Spinal cord (tissue), 9 donors: ENCODE measurements at regions not wholly inside any gene's neighbourhood (a gene's known extent, or its start where the extent isn't known, plus 50 kb on each side); places are given as distances from the start of the nearest gene placed in this dataset.
A peak's percentile ranks its signal among the peaks of the same experiment; 100 is the strongest.
"Not testable (repeated sequence)": the region's sequence is repeated elsewhere in the genome, so short reads cannot be mapped to it uniquely, and the experiment has no call there.

Source experiments
- DNase-seq, 6 donors: peaks; one replicate each; pipeline versions ENCODE4 v3.0.0 to v3.0.0-alpha.2; 2013 to 2015; ENCODE audit warnings: low spot score in 6 of 6, low read depth in 4 of 6
- H3K27ac ChIP-seq: one replicate; pipeline ENCODE4 v1.5.1; 2013; ENCODE audit warnings: low read depth, low read length, control low read depth
- H3K27me3 ChIP-seq: one replicate; pipeline ENCODE4 v1.6.1; 2013; ENCODE audit warnings: low read length; ENCODE audit not compliant: control insufficient read depth, insufficient read depth
- H3K36me3 ChIP-seq: one replicate; pipeline ENCODE4 v1.6.1; 2013; ENCODE audit warnings: low read length; ENCODE audit not compliant: control insufficient read depth, insufficient read depth
- H3K4me1 ChIP-seq: one replicate; pipeline ENCODE4 v1.6.1; 2013; ENCODE audit warnings: low read length; ENCODE audit not compliant: control insufficient read depth, insufficient read depth
- H3K4me3 ChIP-seq: one replicate; pipeline ENCODE4 v1.5.1; 2013; ENCODE audit warnings: low read depth, low read length, control low read depth
- H3K9me3 ChIP-seq: one replicate; pipeline ENCODE4 v1.6.1; 2013; ENCODE audit warnings: low read length; ENCODE audit not compliant: control insufficient read depth, insufficient read depth
- WGBS: methylation state at CpG from one replicate; pipeline ENCODE4 v1.1.5; 2013; ENCODE audit warnings: missing lambda C conversion rate; ENCODE audit not compliant: insufficient coverage; 5-methylcytosine and 5-hydroxymethylcytosine counted together
- donor health status: healthy.

GRCh38 chr2:179336782-179337534 lies 72.3 kb upstream of the SESTD1 start:
- H3K27me3 ChIP-seq = no peaks in the 10 kb centered on the region
- no peak overlapping the region for H3K27ac ChIP-seq
- no peaks in the 10 kb centered on the region for H3K9me3 ChIP-seq
- DNase-seq = peak in 2 of 6 donors; percentile 15 to 59
- 0% methylated on average over 1 of the region's 4 CpGs for WGBS
- H3K4me1 ChIP-seq = no peaks in the 10 kb centered on the region
- H3K4me3 ChIP-seq = no peak overlapping the region
- no peaks in the 10 kb centered on the region for H3K36me3 ChIP-seq

GRCh38 chr2:179335732-179336131 lies 71.1 kb upstream of the SESTD1 start:
- peaks cover 2% of the 10 kb centered on the region for H3K9me3 ChIP-seq
- no peaks in the 10 kb centered on the region for H3K36me3 ChIP-seq
- DNase-seq = peak in 1 of 6 donors; percentile 60
- no peak overlapping the region for H3K4me3 ChIP-seq
- H3K27ac ChIP-seq = no peak overlapping the region
- no peaks in the 10 kb centered on the region for H3K4me1 ChIP-seq
- no CpG with 5 or more reads among the region's 2 CpGs for WGBS
- no peaks in the 10 kb centered on the region for H3K27me3 ChIP-seq

DNA sequence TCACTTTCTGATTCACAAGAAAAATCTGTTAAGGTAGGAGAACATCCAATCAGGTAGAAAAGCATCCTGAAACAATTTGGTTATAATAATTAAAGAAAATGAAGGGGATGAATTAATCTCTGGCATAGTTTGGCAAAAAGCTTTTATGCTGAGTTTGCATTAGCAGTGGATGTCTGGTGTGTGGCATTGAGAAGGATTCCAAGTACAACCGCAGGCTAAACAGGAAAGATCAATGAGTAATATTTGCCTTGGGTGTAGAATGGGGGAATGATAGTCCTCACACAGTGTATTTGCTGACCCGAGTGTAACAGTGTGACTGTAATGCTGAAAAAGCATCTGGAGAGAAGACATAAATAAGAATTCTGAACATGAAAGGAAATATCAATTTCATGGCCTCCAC lies 68.3 kb upstream of the SESTD1 start:
- H3K4me3 ChIP-seq = no peak overlapping the region
- no peak overlapping the region for H3K27ac ChIP-seq
- WGBS = 86% methylated on average over 1 of the region's 2 CpGs

GRCh38 chr2:179331061-179331460 lies 66.4 kb upstream of the SESTD1 start:
- Histone ChIP-seq H3K27ac (no peak overlapping the region), H3K36me3 (no peaks in the 10 kb centered on the region), H3K4me1 (no peaks in the 10 kb centered on the region), H3K27me3 (no peaks in the 10 kb centered on the region), H3K9me3 (peaks cover 2% of the 10 kb centered on the region), H3K4me3 (no peak overlapping the region)
- DNase-seq = no peak
- WGBS = 100% methylated on average over 1 of the region's 3 CpGs

More for the DNA sequence above, 68.3 kb upstream of the SESTD1 start:
- no peaks in the 10 kb centered on the region for H3K27me3 ChIP-seq
- no peaks in the 10 kb centered on the region for H3K4me1 ChIP-seq
- DNase-seq = no peak
- H3K36me3 ChIP-seq = no peaks in the 10 kb centered on the region
- peaks cover 2% of the 10 kb centered on the region for H3K9me3 ChIP-seq

GRCh38 chr2:179322289-179322688 lies 57.7 kb upstream of the SESTD1 start:
- no peak for DNase-seq
- Histone ChIP-seq H3K4me3 (no peak overlapping the region), H3K27ac (no peak overlapping the region), H3K4me1 (no peaks in the 10 kb centered on the region), H3K9me3 (no peaks in the 10 kb centered on the region), H3K36me3 (no peaks in the 10 kb centered on the region), H3K27me3 (no peaks in the 10 kb centered on the region)
- 84% methylated on average over 4 of the region's 5 CpGs for WGBS

- not testable (repeated sequence) for DNase-seq, H3K36me3 ChIP-seq
- no CpG with 5 or more reads among the region's 3 CpGs for WGBS
Measured at GRCh38 chr2:179321034-179321433, 56.4 kb upstream of the SESTD1 start.

GRCh38 chr2:179314729-179315128 lies 50.1 kb upstream of the SESTD1 start:
- H3K4me3 ChIP-seq, H3K9me3 ChIP-seq, H3K27me3 ChIP-seq, DNase-seq, H3K27ac ChIP-seq, H3K36me3 ChIP-seq, H3K4me1 ChIP-seq: not testable (repeated sequence)
- WGBS = 87% methylated on average over 5 of the region's 9 CpGs

More at GRCh38 chr2:179321034-179321433, 56.4 kb upstream of the SESTD1 start:
- not testable (repeated sequence) for H3K27ac ChIP-seq, H3K4me1 ChIP-seq, H3K27me3 ChIP-seq, H3K4me3 ChIP-seq, H3K9me3 ChIP-seq
